ENCODE measurements at regions not wholly inside any gene's neighbourhood (a gene's known extent, or its start where the extent isn't known, plus 50 kb on each side); places are given as distances from the start of the nearest gene placed in this dataset.

- H3K4me3 ChIP-seq, result no peak overlapping the region
- H4K20me1 ChIP-seq (ENCODE audit: insufficient read depth, poor library complexity, severe bottlenecking), result no peaks in the 10 kb centered on the region
- DNase-seq (ENCODE audit: low spot score), result no peak
- no peaks in the 10 kb centered on the region for H3K27me3 ChIP-seq
- no peaks in the 10 kb centered on the region for H3K36me3 ChIP-seq (replicated peaks; ENCODE audit: insufficient read depth, low read depth)
- H3K4me1 ChIP-seq (ENCODE audit: insufficient read depth), result no peaks in the 10 kb centered on the region
- no peaks in the 10 kb centered on the region for H3K9me3 ChIP-seq (ENCODE audit: low read depth)
- H3K4me2 ChIP-seq, result no peak overlapping the region
- H3K27ac ChIP-seq, result no peak overlapping the region
- no peak overlapping the region for H2AFZ ChIP-seq
- H3K79me2 ChIP-seq, result no peaks in the 10 kb centered on the region
- TF ChIP-seq, protein P1, sequence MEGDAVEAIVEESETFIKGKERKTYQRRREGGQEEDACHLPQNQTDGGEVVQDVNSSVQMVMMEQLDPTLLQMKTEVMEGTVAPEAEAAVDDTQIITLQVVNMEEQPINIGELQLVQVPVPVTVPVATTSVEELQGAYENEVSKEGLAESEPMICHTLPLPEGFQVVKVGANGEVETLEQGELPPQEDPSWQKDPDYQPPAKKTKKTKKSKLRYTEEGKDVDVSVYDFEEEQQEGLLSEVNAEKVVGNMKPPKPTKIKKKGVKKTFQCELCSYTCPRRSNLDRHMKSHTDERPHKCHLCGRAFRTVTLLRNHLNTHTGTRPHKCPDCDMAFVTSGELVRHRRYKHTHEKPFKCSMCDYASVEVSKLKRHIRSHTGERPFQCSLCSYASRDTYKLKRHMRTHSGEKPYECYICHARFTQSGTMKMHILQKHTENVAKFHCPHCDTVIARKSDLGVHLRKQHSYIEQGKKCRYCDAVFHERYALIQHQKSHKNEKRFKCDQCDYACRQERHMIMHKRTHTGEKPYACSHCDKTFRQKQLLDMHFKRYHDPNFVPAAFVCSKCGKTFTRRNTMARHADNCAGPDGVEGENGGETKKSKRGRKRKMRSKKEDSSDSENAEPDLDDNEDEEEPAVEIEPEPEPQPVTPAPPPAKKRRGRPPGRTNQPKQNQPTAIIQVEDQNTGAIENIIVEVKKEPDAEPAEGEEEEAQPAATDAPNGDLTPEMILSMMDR (IDR thresholded peaks at IDR 0.05; ENCODE audit: poor library complexity), result no peak
- no peaks in the 10 kb centered on the region for H3K9me2 ChIP-seq (replicated peaks; ENCODE audit: insufficient read depth)
Observed at GRCh38 chr20:40245829-40246228, 443.2 kb downstream of the MAFB start.

DNA sequence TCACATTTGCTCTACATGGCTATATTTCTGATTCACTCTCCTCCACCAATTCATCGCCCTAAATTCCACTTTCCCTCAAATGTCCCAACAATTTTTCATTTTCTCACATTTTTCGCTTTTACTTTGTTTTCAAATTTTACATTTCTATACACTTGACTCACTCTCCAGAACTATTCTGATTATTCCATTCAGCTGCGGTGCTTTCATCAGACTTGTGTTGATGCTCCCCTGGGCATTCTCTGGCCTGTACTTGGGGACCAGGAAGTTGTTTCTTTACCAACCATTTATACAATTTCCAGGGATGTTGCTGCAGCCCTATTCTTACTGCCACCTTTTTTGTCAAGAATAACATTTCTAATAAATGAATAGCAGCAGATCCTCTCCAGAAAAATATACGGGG is 444.8 kb downstream of the MAFB start:
- Histone ChIP-seq H3K9me3 (ENCODE audit: low read depth) (no peaks in the 10 kb centered on the region), H3K79me2 (no peaks in the 10 kb centered on the region), H3K27ac (no peak overlapping the region), H3K36me3 (replicated peaks; ENCODE audit: insufficient read depth, low read depth) (no peaks in the 10 kb centered on the region), H3K4me2 (no peak overlapping the region), H3K9me2 (replicated peaks; ENCODE audit: insufficient read depth) (no peaks in the 10 kb centered on the region), H3K4me3 (no peak overlapping the region), H2AFZ (no peak overlapping the region), H3K27me3 (no peaks in the 10 kb centered on the region), H3K4me1 (ENCODE audit: insufficient read depth) (no peaks in the 10 kb centered on the region), H4K20me1 (ENCODE audit: insufficient read depth, poor library complexity, severe bottlenecking) (no peaks in the 10 kb centered on the region)
- WGBS (ENCODE audit: low lambda C conversion rate, missing lambda C conversion rate), result 95% methylated on average over 4 of the region's 4 CpGs
- DNase-seq (ENCODE audit: low spot score), result no peak
- TF ChIP-seq EZH2 (IDR thresholded peaks at IDR 0.05; ENCODE audit: borderline replicate concordance) (no peak), EZH2phosphoT487 (IDR thresholded peaks at IDR 0.05; ENCODE audit: low read depth, severe bottlenecking, unreplicated experiment) (no peak)
- TF ChIP-seq, protein P1 (IDR thresholded peaks at IDR 0.05; ENCODE audit: poor library complexity), result no peak

DNA sequence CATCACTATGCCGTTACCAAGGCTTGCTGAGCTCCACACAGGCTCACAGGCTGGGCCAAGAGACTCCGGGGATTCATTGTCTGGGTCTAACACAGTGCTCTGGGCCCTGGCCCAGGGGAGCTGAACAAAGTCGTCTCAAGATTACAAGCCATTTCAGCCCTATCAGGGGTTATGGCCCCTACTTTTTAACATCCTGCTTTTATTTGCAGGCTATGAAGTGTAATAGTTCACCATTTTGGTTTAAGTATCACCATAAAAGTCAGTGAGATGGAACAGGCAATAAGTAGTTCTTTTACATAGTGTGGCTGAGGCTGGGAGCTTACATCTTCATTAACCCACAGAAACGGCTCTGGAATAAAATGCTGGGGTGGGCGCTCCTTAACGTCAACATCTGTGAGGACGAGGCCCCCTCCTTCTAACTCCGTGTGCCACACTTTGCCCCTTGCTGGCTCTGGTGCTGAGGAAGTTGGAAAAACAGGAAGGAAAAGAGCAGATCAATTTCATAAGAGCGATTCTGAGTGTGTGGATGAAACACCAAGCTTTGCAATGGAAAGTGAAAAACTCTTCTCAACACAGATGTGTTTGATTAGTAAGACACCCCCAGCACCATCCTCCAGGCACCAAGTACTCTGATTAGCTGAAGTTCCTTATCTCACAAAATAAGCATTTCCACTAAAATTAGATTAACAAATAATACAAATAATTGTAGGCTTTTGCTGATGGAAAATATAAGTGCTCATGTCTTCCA is 447.3 kb downstream of the MAFB start:
- Histone ChIP-seq H3K9me2 (replicated peaks; ENCODE audit: insufficient read depth) (no peaks in the 10 kb centered on the region), H2AFZ (no peak overlapping the region), H3K27ac (no peak overlapping the region), H3K36me3 (replicated peaks; ENCODE audit: insufficient read depth, low read depth) (no peaks in the 10 kb centered on the region), H3K9me3 (ENCODE audit: low read depth) (no peaks in the 10 kb centered on the region), H4K20me1 (ENCODE audit: insufficient read depth, poor library complexity, severe bottlenecking) (no peaks in the 10 kb centered on the region), H3K27me3 (no peaks in the 10 kb centered on the region), H3K4me1 (ENCODE audit: insufficient read depth) (no peaks in the 10 kb centered on the region), H3K4me2 (no peak overlapping the region), H3K4me3 (no peak overlapping the region), H3K79me2 (no peaks in the 10 kb centered on the region)
- TF ChIP-seq EZH2 (IDR thresholded peaks at IDR 0.05; ENCODE audit: borderline replicate concordance), result no peak
- no peak for TF ChIP-seq EZH2phosphoT487 (IDR thresholded peaks at IDR 0.05; ENCODE audit: low read depth, severe bottlenecking, unreplicated experiment)
- TF ChIP-seq, protein P1 (IDR thresholded peaks at IDR 0.05; ENCODE audit: poor library complexity), result no peak
- DNase-seq (ENCODE audit: low spot score), result no peak
- WGBS (ENCODE audit: low lambda C conversion rate, missing lambda C conversion rate), result 60% methylated on average over 9 of the region's 9 CpGs

GRCh38 chr20:40238511-40238910 is 450.5 kb downstream of the MAFB start:
- Histone ChIP-seq H3K27ac (no peak overlapping the region), H3K4me1 (ENCODE audit: insufficient read depth) (no peaks in the 10 kb centered on the region), H3K4me2 (no peak overlapping the region), H3K36me3 (replicated peaks; ENCODE audit: insufficient read depth, low read depth) (no peaks in the 10 kb centered on the region), H3K4me3 (no peak overlapping the region), H3K79me2 (no peaks in the 10 kb centered on the region), H2AFZ (no peak overlapping the region), H3K9me2 (replicated peaks; ENCODE audit: insufficient read depth) (no peaks in the 10 kb centered on the region), H3K9me3 (ENCODE audit: low read depth) (no peaks in the 10 kb centered on the region), H3K27me3 (peaks cover 3% of the 10 kb centered on the region), H4K20me1 (ENCODE audit: insufficient read depth, poor library complexity, severe bottlenecking) (no peaks in the 10 kb centered on the region)
- no peak for DNase-seq (ENCODE audit: low spot score)
- 68% methylated on average over 3 of the region's 3 CpGs for WGBS (ENCODE audit: low lambda C conversion rate, missing lambda C conversion rate)
- TF ChIP-seq EZH2phosphoT487 (IDR thresholded peaks at IDR 0.05; ENCODE audit: low read depth, severe bottlenecking, unreplicated experiment) (no peak), EZH2 (IDR thresholded peaks at IDR 0.05; ENCODE audit: borderline replicate concordance) (no peak)
- TF ChIP-seq, protein P1 (IDR thresholded peaks at IDR 0.05; ENCODE audit: poor library complexity), result no peak
